ENCODE measurements at regions not wholly inside any gene's neighbourhood (a gene's known extent, or its start where the extent isn't known, plus 50 kb on each side); places are given as distances from the start of the nearest gene placed in this dataset.

DNA sequence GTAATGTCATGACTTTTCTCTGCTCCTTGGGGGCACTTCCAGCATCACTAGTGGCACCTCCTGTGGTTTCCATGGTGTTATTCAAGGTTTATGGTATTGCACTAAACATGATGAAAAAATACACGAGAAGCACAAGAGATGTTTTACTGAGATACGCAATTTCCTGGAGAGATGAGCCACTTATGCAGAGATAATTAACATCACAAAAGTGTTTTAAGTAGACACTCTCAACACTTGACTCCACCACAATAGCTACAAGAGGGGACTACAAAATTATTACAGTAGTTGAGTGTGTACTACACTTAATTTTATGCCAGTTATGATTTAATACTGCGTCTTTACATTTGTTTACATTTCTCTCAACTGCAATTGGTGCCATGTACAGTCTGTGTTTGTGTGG lies 906.7 kb downstream of the DNAJB9 start:
- TF ChIP-seq EZH2 (IDR thresholded peaks at IDR 0.05; ENCODE audit: insufficient read depth, poor library complexity, severe bottlenecking) (no peak), EZH2phosphoT487 (IDR thresholded peaks at IDR 0.05; ENCODE audit: insufficient read depth, low read depth) (no peak)
